Astrocyte of the cerebellum (primary cell): ENCODE measurements at regions not wholly inside any gene's neighbourhood (a gene's known extent, or its start where the extent isn't known, plus 50 kb on each side); places are given as distances from the start of the nearest gene placed in this dataset.

ENCODE experiments used
- DNase-seq: peaks from one replicate; pipeline ENCODE4 v3.0.0-alpha.2; 2011; ENCODE audit warnings: low read depth
- H3K4me3 ChIP-seq: 2 replicates; pipeline ENCODE4 v1.5.1; 2011; ENCODE audit warnings: mild to moderate bottlenecking, low read depth, low read length, moderate library complexity
- CTCF ChIP-seq: IDR thresholded peaks from 2 replicates; pipeline ENCODE4 v1.5.1; 2012; ENCODE audit warnings: low read length, low read depth, moderate library complexity, mild to moderate bottlenecking; ENCODE audit errors: missing control alignments
- in situ Hi-C: cut with HindIII; loops from 2 replicates; pipeline ENCODE4 v1.10.0; 2017; ENCODE audit warnings: low sequenced_read_pairs

DNA sequence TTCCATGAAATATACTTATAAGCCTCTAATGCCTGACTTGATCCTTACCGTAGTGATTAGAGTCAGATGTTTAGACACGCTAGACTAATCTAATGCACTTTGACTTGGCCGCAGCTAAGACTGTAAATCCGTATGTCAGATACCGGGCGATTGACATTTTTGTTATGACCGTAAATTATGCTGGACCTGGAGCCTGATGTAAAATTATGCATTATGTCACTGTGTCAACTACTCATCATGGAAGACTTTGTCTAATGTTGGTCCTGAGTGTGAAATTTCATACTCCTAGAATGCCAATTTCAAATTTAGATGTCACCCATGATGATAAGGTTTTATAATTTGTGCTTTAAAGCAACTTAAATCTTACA lies 123.6 kb upstream of the LIMCH1 start:
- no peak for DNase-seq
- H3K4me3 ChIP-seq = no peak overlapping the region
- no peak for TF ChIP-seq CTCF
- in situ Hi-C loops = no loop called here

GRCh38 chr4:41418444-41418843 lies 119.5 kb upstream of the LIMCH1 start:
- no peak for TF ChIP-seq CTCF
- in situ Hi-C loops = no loop called here
- DNase-seq = peak; percentile 93
- no peak overlapping the region for H3K4me3 ChIP-seq

DNA sequence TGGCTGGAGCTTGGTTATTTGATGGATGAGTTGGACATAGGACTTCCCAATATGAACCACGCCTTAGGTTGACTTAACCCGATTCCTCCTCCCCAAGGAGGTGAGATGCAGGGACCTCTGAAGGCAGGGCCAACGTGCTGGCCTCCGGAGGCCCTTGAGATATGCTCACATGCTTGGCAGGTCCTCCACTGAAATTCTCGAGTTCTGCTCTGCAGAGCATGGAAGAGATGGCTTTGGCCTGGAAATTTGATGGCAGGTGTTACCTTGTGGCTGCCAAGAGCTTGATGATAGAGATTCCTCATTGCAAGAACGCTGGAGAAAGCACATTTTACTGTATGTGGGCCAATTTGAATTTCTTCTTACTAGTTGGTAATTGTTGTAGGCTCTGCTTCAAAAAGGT lies 117.4 kb upstream of the LIMCH1 start:
- no peak overlapping the region for H3K4me3 ChIP-seq
- no peak for DNase-seq
- TF ChIP-seq CTCF = no peak
- in situ Hi-C loops = no loop called here

DNA sequence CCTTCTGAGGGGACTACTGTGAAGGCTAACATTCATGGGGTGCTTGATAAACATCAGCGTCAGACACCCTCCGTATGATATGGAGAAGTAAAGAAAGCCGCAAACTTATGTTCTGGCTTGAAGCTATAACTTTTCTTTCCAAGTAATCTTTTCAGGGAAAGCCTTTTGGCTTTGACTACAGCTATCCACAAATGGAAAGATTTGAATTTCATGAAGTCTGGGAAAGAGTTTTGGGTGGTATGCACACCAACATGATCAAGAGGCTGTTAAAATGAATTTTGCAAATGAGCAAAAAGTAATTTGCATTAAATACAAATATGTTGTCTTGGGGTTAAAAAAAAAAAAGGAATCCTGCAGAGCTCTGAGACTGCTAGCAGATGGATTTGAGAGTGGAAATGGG lies 114.8 kb upstream of the LIMCH1 start:
- TF ChIP-seq CTCF = no peak
- no peak overlapping the region for H3K4me3 ChIP-seq
- in situ Hi-C loops = no loop called here
- DNase-seq = no peak

GRCh38 chr4:41424522-41424921 lies 113.4 kb upstream of the LIMCH1 start:
- no peak overlapping the region for H3K4me3 ChIP-seq
- TF ChIP-seq CTCF = no peak
- in situ Hi-C loops = no loop called here
- peak; percentile 31 for DNase-seq

GRCh38 chr4:41425650-41426049 lies 112.3 kb upstream of the LIMCH1 start:
- no peak for DNase-seq
- in situ Hi-C loops = no loop called here
- H3K4me3 ChIP-seq = no peak overlapping the region
- no peak for TF ChIP-seq CTCF

- no peak for TF ChIP-seq CTCF
- in situ Hi-C loops = no loop called here
Measured at GRCh38 chr4:41426539-41426938, 111.4 kb upstream of the LIMCH1 start.

More at GRCh38 chr4:41426539-41426938, 111.4 kb upstream of the LIMCH1 start:
- H3K4me3 ChIP-seq = no peak overlapping the region
- no peak for DNase-seq
